Skeletal muscle cell (primary cell): ENCODE measurements at regions not wholly inside any gene's neighbourhood (a gene's known extent, or its start where the extent isn't known, plus 50 kb on each side); places are given as distances from the start of the nearest gene placed in this dataset.

ENCODE experiments used
- DNase-seq: peaks from one replicate; pipeline ENCODE4 v3.0.0-alpha.2; 2010; ENCODE audit warnings: low read depth
- H3K4me3 ChIP-seq: 2 replicates; pipeline ENCODE4 v1.5.1; 2011; ENCODE audit warnings: low read depth, mild to moderate bottlenecking, control low read depth, low read length, moderate library complexity

- no peak overlapping the region for H3K4me3 ChIP-seq
- no peak for DNase-seq
Observed at GRCh38 chr4:100970414-100970813, 376.9 kb downstream of the PPP3CA start.

- no peak overlapping the region for H3K4me3 ChIP-seq
- no peak for DNase-seq
Observed at GRCh38 chr4:100969925-100970324, 377.4 kb downstream of the PPP3CA start.

GRCh38 chr4:100968046-100968445, 379.3 kb downstream of the PPP3CA start:
- H3K4me3 ChIP-seq: no peak overlapping the region
- DNase-seq: no peak

GRCh38 chr4:100963627-100964026, 383.7 kb downstream of the PPP3CA start:
- no peak overlapping the region for H3K4me3 ChIP-seq
- no peak for DNase-seq

- H3K4me3 ChIP-seq: no peak overlapping the region
- no peak for DNase-seq
Observed at GRCh38 chr4:100962698-100963097, 384.6 kb downstream of the PPP3CA start.

- DNase-seq: no peak
- H3K4me3 ChIP-seq: no peak overlapping the region
Observed at GRCh38 chr4:100960232-100960631, 387.1 kb downstream of the PPP3CA start.

- H3K4me3 ChIP-seq: no peak overlapping the region
- no peak for DNase-seq
Observed at GRCh38 chr4:100954046-100954445, 393.3 kb downstream of the PPP3CA start.

- H3K4me3 ChIP-seq: no peak overlapping the region
- DNase-seq: no peak
Observed at GRCh38 chr4:100953616-100954015, 393.7 kb downstream of the PPP3CA start.

GRCh38 chr4:100952590-100952989, 394.7 kb downstream of the PPP3CA start:
- no peak for DNase-seq
- H3K4me3 ChIP-seq: no peak overlapping the region

- no peak overlapping the region for H3K4me3 ChIP-seq
- DNase-seq: peak; percentile 72
Observed at GRCh38 chr4:100949350-100949935, 397.9 kb downstream of the PPP3CA start.

- no peak for DNase-seq
- no peak overlapping the region for H3K4me3 ChIP-seq
Observed at GRCh38 chr4:100948911-100949310, 398.4 kb downstream of the PPP3CA start.

- no peak for DNase-seq
- H3K4me3 ChIP-seq: no peak overlapping the region
Observed at GRCh38 chr4:100945789-100946188, 401.5 kb downstream of the PPP3CA start.

GRCh38 chr4:100938698-100939097, 408.6 kb downstream of the PPP3CA start:
- no peak overlapping the region for H3K4me3 ChIP-seq
- DNase-seq: no peak

GRCh38 chr4:100936661-100937375, 410.5 kb downstream of the PPP3CA start:
- no peak overlapping the region for H3K4me3 ChIP-seq
- no peak for DNase-seq

GRCh38 chr4:100935090-100935489, 412.2 kb downstream of the PPP3CA start:
- no peak for DNase-seq
- H3K4me3 ChIP-seq: no peak overlapping the region

- DNase-seq: peak; percentile 73
- H3K4me3 ChIP-seq: no peak overlapping the region
Observed at GRCh38 chr4:100933628-100934027, 413.7 kb downstream of the PPP3CA start.

GRCh38 chr4:100929758-100930157, 411.9 kb upstream of the EMCN start:
- no peak overlapping the region for H3K4me3 ChIP-seq
- no peak for DNase-seq

- H3K4me3 ChIP-seq: no peak overlapping the region
- no peak for DNase-seq
Observed at GRCh38 chr4:100929135-100929534, 411.3 kb upstream of the EMCN start.

GRCh38 chr4:100926039-100926717, 408.4 kb upstream of the EMCN start:
- no peak overlapping the region for H3K4me3 ChIP-seq
- DNase-seq: no peak

- no peak overlapping the region for H3K4me3 ChIP-seq
- DNase-seq: no peak
Observed at GRCh38 chr4:100913685-100914084, 395.9 kb upstream of the EMCN start.

- H3K4me3 ChIP-seq: no peak overlapping the region
- no peak for DNase-seq
Observed at GRCh38 chr4:100908540-100908939, 390.7 kb upstream of the EMCN start.
